ENCODE measurements at regions not wholly inside any gene's neighbourhood (a gene's known extent, or its start where the extent isn't known, plus 50 kb on each side); places are given as distances from the start of the nearest gene placed in this dataset.

DNA sequence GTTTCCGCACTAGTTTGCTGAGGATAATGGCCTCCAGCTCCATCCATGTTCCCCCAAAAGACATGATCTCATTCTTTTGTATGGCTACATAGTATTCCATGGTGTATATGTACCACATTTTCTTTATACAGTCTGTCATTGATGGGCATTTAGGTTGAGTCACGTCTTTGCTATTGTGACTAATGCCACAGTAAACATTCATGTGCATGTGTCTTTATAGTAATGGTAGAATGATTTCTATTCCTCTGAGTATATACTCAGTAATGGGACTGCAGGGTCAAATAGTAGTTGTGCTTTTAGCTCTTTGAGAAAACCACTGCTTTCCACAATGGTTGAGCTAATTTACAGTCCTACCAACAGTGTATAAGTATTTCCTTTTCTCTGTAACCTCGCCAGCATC, 78.3 kb upstream of the BCL9 start:
- no peak for DNase-seq

DNA sequence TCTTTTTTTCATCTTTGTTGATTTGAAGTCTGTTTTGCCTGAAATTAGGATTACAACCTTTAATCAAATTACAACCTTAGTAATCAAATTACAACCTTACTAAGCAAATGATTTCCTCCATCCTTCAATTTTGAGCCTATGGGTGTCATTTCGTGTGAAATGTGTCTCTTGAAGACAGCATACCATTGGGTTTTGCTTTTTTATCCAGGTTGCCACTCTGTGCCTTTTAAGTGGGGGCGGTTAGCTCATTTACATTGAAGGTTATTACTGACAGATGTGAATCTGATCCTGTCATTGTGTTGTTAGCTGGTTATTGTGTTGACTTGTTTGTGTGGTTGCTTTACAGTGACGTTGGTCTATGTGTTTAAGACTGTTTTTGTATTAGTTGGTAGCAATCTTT, 74.8 kb upstream of the BCL9 start:
- DNase-seq: no peak

DNA sequence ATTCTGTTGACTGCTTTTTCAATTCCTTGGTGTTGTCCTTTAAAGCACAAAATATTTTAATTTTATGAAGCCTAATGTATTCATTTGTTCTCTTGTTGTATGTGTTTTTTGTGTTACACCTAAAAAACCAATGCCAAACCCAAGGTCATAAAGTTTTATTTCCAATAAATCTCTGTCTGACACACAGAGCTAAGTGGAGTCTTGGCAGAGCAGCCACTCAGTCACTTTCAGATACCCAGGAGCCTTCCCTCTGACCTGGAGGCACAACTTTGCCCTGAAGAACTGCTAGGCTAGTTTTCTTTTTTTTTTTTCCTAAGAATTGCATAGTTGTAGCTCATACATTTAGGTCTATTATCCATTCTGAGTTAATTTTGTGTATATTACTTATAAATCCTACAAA, 71.2 kb upstream of the BCL9 start:
- no peak for DNase-seq

DNA sequence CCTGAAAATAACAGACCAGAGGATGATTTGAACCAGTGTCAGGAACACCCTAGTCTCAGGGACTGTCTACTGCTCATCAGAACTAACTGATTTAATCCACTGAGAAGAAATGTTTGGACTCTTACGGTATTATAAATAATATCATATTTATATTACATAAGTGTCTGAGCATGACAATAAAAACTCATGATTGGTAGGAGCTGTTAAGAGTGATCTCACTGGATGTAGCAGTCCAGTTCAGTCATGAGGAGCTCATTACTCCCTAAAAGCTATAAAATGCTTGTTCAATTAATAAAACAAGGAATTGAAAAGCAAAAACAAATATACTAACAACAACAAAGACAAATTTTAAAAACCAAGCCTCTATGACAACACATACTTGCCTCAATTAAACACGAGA, 68.8 kb upstream of the BCL9 start:
- no peak for DNase-seq

DNA sequence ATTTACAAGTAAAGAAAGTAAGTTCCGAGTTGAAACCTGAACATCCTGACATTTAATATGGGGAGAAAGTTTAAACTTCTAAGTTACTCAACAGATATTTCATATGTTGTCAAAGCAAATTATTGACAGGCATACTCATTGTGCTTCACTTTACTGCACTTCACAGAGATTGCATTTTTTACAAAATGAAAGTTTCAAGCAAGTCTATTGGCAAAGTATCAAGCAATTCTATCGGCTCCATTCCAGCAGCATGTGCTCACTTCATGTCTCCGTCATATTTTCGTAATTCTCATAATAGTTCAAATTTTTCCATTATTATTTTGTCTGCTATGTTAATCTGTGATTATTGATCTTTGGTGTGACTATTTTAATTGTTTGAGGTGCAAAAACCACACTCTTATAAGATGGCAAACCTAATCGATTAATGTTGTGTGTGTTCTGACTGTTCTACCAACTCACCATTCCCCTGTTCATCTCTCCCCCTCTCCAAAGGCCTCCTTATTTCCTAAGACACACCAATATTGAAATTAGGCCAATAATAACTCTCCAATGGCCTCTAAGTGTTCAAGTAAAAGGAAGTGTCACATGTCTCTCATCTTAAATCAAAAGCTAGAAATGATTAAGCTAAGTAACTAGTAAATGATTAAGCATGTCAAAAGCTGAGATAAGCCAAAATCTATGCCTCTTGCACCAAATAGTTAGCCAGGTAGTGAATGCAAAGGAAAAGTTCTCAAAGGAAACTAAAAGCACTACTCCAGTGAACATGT, 68.2 kb upstream of the BCL9 start:
- DNase-seq: no peak

DNA sequence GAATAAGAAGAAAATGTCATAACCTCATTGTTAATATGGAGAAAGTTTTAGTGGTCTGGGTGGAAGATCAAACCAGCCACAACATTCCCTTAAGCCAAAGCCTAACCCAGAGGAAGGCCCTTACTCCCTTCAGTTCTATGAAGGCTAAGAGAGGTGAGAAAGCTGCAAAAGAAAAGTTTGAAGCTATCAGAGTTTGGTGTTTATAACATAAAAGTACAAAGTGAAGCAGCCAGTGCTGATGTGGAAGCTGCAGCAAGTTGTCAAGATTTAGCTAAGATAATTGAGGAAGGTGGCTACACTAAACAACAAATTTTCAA, 67.6 kb upstream of the BCL9 start:
- DNase-seq: no peak

DNA sequence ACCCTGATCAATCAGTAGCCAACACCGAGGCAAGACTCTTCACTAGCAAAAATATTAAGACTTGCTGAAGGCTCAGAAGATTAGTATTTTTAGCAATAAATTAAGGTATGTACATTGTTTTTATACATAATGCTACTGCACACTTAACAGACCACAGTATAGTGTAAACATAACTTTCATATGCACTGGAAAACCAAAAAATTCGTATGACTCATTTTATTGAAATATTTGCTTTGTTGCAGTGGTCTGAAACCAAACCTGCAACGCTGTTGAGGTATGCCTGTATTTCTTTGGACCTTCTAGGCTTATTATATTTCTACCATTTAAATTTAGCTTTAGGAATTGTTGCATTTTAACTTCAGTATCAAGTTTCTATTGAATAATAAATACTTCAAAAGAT, 65.8 kb upstream of the BCL9 start:
- DNase-seq: no peak

DNA sequence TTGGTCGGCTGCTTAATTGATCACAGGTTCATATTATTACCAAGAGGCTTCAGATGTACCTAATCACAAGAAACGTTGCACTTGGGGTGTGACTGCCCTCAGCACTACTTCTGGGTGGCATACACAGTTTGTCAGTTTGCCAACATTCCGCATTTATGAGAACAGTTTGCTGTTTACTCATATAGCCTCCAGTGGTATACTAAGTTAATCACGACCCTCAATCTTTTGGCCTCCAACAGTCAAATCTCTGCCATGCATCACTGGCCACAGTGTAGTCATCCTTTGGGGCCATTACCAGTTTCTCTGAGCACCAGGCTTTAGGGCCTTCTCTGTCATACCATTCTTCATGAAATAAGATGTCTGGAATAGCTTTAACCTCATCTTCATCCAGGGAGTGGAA, 62.8 kb upstream of the BCL9 start:
- DNase-seq: no peak

DNA sequence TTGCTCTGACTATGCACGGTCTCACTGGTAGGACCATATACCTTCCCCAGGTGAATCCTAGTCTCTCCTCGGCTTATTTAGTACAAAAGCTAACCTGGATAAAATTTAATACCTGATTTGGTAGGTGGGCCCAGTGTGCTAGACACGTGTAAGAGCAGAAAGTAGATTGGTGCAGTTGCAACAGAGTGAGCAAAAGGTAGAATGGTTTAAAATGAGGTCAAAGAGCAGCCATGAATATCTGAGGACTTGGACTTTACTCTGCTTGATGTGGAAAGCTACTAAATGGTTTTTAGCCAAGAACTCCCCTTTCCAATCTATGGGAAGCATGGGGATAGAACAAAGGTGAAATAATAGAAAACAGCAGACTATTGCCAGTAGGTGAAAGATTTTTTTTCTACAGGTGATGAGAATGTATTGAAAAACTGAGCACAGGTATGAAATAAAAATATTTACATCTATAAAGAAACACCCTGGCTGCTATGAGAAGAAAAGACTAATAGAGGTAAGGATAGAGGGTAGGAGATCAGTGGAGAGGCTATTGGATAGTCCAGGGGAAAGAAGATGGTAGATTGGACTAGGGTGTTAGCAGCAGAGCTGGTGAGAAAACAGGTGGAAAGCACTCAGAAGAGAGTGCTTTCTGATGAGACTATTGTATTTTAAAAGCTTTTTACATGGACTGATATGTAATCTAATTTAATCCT, 61.3 kb upstream of the BCL9 start:
- DNase-seq: no peak

DNA sequence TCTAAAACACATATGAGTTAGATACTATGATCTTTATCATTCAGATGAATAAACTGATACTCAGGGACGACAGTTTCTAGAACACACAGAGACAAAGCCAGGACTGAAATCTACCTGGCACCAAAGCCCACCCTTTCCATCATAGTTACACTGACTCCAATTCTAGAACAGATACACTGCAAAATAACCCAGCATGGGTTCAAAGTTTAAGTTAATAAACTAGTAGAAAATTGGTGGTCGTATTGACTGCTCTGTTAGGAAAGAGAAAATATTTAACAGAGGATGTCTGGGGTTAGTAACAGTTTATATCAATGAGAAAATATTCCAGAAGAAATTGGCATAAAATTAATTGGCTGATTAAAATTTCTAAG, 60.8 kb upstream of the BCL9 start:
- DNase-seq: no peak

DNA sequence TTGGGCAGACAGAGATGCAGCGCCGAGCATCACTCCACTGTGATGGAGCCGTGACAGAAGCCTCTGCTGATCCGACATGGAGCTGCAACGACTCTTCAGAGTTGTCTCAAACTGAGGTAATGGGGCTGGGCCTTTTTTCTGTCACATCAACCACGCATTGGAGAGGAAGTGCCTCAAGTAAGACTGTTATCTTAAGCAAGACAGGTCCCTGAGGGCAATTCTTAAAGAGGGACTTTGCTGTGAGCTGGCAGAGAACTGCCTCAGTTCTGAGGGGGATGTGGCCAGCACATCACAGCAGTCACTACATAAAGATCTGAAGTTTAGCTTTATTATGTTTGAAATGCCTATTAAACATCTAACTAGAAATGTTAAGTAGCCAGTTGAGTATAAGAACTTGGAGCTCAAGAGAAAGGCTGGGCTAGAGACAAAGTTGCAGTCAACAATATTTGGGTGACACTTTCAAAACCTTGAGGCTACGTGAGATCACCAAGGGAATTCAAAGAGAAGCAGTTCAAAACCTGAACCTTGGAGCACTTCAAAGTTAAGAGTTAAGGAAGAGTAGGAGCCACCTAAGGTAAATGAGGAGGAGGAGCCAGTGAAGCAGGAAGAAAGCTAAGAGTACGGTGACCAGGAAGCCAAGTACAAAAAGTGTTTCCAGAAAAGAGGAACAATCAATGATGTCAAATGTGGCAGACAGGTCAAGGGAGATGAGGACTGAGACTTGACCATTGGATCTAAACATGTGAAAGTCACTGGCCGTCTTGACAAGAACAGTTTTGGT, 54.2 kb upstream of the BCL9 start:
- no peak for DNase-seq

DNA sequence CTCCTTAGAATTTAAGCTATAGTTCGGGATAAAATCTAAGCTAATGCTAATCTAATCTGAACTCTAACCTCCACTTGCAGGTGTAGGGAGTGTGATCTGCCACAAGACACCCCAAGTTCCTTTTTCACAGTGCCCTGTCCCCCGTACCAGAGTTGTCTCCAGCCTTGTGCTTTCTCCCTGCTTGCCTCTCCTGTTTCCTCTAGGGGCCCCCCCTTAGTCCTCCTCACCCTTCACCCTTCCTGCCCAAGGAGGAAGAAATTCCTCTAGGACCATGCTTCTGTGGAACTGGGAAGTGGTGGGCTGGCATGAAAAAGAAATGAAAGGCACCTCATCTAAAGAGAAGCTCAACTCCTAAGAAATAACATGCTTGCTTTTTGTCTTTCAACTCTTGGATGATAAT, 50.2 kb upstream of the BCL9 start:
- DNase-seq: no peak

Data from activated CD4-positive, alpha-beta T cell treated with anti-CD3 and anti-CD28 coated beads, Interleukin-2, amount 50 U/mL, for 16 hours (primary cell).